ENCODE measurements at regions not wholly inside any gene's neighbourhood (a gene's known extent, or its start where the extent isn't known, plus 50 kb on each side); places are given as distances from the start of the nearest gene placed in this dataset.
"Not testable (repeated sequence)": the region's sequence is repeated elsewhere in the genome, so short reads cannot be mapped to it uniquely, and the experiment has no call there.

GRCh38 chr7:65651174-65651573 lies 221.7 kb upstream of the VKORC1L1 start:
- not testable (repeated sequence) for TF ChIP-seq CTCF, POLR2A (IDR thresholded peaks at IDR 0.05)

Data from lower leg skin (tissue), 3 donors.